ENCODE measurements at regions not wholly inside any gene's neighbourhood (a gene's known extent, or its start where the extent isn't known, plus 50 kb on each side); places are given as distances from the start of the nearest gene placed in this dataset.

DNA sequence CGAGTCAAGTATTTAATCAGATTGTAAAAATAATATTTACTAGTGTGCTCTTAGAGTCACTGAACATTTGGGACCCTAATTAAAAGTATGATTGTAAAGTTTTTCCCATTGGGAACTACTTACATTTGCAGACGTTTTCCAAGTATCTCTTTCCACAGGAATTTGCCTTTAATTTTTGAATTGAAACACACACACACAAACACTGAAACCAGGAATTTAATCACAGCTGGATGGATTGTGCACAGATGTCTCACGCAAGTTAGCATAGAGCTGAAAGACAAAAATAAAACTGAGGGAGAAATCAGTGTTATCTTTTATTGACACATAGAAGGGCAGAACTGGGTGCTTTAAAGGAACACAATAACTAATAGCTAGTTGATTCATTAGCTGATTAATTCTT is 230.7 kb downstream of the RND3 start:
- TF ChIP-seq CTCF (conservative IDR thresholded peaks at IDR 0.05 in 1 of 2, IDR thresholded peaks at IDR 0.05 in 1 of 2; ENCODE audit: low read depth in 1 of 2, low read length in 2 of 2) (no peak), EZH2 (IDR thresholded peaks at IDR 0.05; ENCODE audit: low read length, missing control alignments) (no peak)

All from fibroblast of lung (primary cell).